Endodermal cell (in vitro differentiated cells): ENCODE measurements at regions not wholly inside any gene's neighbourhood (a gene's known extent, or its start where the extent isn't known, plus 50 kb on each side); places are given as distances from the start of the nearest gene placed in this dataset.

Experiments used
- DNase-seq: peaks from one replicate; pipeline ENCODE4 v3.0.0-alpha.2; 2017
- H3K27ac ChIP-seq: 2 replicates; pipeline ENCODE4 v1.5.1; 2013; ENCODE audit warnings: mild to moderate bottlenecking, low read depth, low read length, moderate library complexity
- H3K27me3 ChIP-seq: 2 replicates; pipeline ENCODE4 v1.6.1; 2013; ENCODE audit warnings: mild to moderate bottlenecking, low read length, moderate library complexity; ENCODE audit not compliant: insufficient read depth, control insufficient read depth, poor library complexity, severe bottlenecking
- H3K36me3 ChIP-seq: 2 replicates; pipeline ENCODE4 v1.7.0; 2013; ENCODE audit warnings: mild to moderate bottlenecking, low read length, moderate library complexity; ENCODE audit not compliant: control insufficient read depth, insufficient read depth
- H3K4me1 ChIP-seq: one replicate; pipeline ENCODE4 v1.7.0; 2013; ENCODE audit warnings: low read length; ENCODE audit not compliant: control insufficient read depth, insufficient read depth
- H3K4me3 ChIP-seq: 2 replicates; pipeline ENCODE4 v1.5.1; 2013; ENCODE audit warnings: mild to moderate bottlenecking, low read length, moderate library complexity
- H3K9ac ChIP-seq: 2 replicates; pipeline ENCODE4 v1.6.1; 2013; ENCODE audit warnings: mild to moderate bottlenecking, low read length, moderate library complexity; ENCODE audit not compliant: poor library complexity, severe bottlenecking; ENCODE audit errors: extremely low read depth
- H3K9me3 ChIP-seq: 2 replicates; pipeline ENCODE4 v1.6.1; 2013; ENCODE audit warnings: mild to moderate bottlenecking, low read length, moderate library complexity; ENCODE audit not compliant: control insufficient read depth
- H3K27ac Mint-ChIP-seq: 2 replicates; pipeline ENCODE4 v1.8.0; 2020; ENCODE audit warnings: mixed read lengths
- H3K27me3 Mint-ChIP-seq: 2 replicates; pipeline ENCODE4 v1.8.0; 2021; ENCODE audit warnings: mild to moderate bottlenecking, mixed read lengths; ENCODE audit not compliant: insufficient read depth
- H3K36me3 Mint-ChIP-seq: 2 replicates; pipeline ENCODE4 v1.8.0; 2020; ENCODE audit warnings: low read depth, mixed read lengths
- H3K4me1 Mint-ChIP-seq: 2 replicates; pipeline ENCODE4 v1.8.0; 2020; ENCODE audit warnings: mixed read lengths
- H3K4me3 Mint-ChIP-seq: 2 replicates; pipeline ENCODE4 v1.8.0; 2020; ENCODE audit warnings: mild to moderate bottlenecking, moderate library complexity, mixed read lengths
- H3K9me3 Mint-ChIP-seq: 2 replicates; pipeline ENCODE4 v1.8.0; 2020; ENCODE audit warnings: mild to moderate bottlenecking, mixed read lengths
- CTCF ChIP-seq: fragments of 200-600 bp; sonication (generic); conservative IDR thresholded peaks from 2 replicates; pipeline ENCODE4 v1.5.0; 2021; ENCODE audit warnings: antibody characterized with exemption, mild to moderate bottlenecking
- WGBS, 2 experiments: methylation state at CpG; one replicate each; pipeline versions ENCODE4 v1.1.5 to v1.1.7; 2013; ENCODE audit warnings: missing lambda C conversion rate in 2 of 2, mixed read lengths in 1 of 2; ENCODE audit not compliant: insufficient coverage in 1 of 2, insufficient read length in 1 of 2; 5-methylcytosine and 5-hydroxymethylcytosine counted together

- 86 to 91% methylated on average over 4 to 9 of the region's 9 CpGs for WGBS, 2 experiments
- DNase-seq: no peak
These were observed 515.8 kb downstream of the KLF12 start for GRCh38 chr13:73618275-73618865.

GRCh38 chr13:73616861-73617260, 517.3 kb downstream of the KLF12 start:
- no peaks in the 10 kb centered on the region for H3K4me1 ChIP-seq
- no peak overlapping the region for H3K9ac ChIP-seq
- no peak overlapping the region for H3K4me3 ChIP-seq
- Mint-ChIP-seq H3K36me3 (no peaks in the 10 kb centered on the region), H3K4me1 (peaks cover 9% of the 10 kb centered on the region), H3K4me3 (no peak overlapping the region), H3K27ac (no peak overlapping the region), H3K9me3 (no peaks in the 10 kb centered on the region), H3K27me3 (peaks cover 2% of the 10 kb centered on the region)
- no peaks in the 10 kb centered on the region for H3K27me3 ChIP-seq
- 97 to 100% methylated on average over 3 of the region's 3 CpGs for WGBS, 2 experiments
- H3K9me3 ChIP-seq: no peaks in the 10 kb centered on the region
- no peak overlapping the region for H3K27ac ChIP-seq
- H3K36me3 ChIP-seq: no peaks in the 10 kb centered on the region
- no peak for TF ChIP-seq CTCF
- DNase-seq: no peak

More at GRCh38 chr13:73618275-73618865, 515.8 kb downstream of the KLF12 start:
- Histone ChIP-seq H3K27me3 (no peaks in the 10 kb centered on the region), H3K9ac (no peak overlapping the region), H3K9me3 (no peaks in the 10 kb centered on the region), H3K36me3 (no peaks in the 10 kb centered on the region), H3K27ac (no peak overlapping the region), H3K4me1 (no peaks in the 10 kb centered on the region), H3K4me3 (no peak overlapping the region)
- Mint-ChIP-seq H3K27me3 (peaks cover 2% of the 10 kb centered on the region), H3K9me3 (no peaks in the 10 kb centered on the region), H3K4me1 (peaks cover 12% of the 10 kb centered on the region), H3K4me3 (no peak overlapping the region), H3K36me3 (no peaks in the 10 kb centered on the region), H3K27ac (no peak overlapping the region)
- TF ChIP-seq CTCF: no peak

GRCh38 chr13:73610799-73611592, 523.2 kb downstream of the KLF12 start:
- Histone ChIP-seq H3K27ac (no peak overlapping the region), H3K9ac (no peak overlapping the region), H3K27me3 (no peaks in the 10 kb centered on the region), H3K9me3 (no peaks in the 10 kb centered on the region), H3K4me3 (no peak overlapping the region), H3K36me3 (no peaks in the 10 kb centered on the region), H3K4me1 (no peaks in the 10 kb centered on the region)
- Mint-ChIP-seq H3K36me3 (no peaks in the 10 kb centered on the region), H3K9me3 (no peaks in the 10 kb centered on the region), H3K27me3 (no peaks in the 10 kb centered on the region), H3K4me3 (no peak overlapping the region), H3K27ac (no peak overlapping the region), H3K4me1 (peaks cover 2% of the 10 kb centered on the region)
- no peak for DNase-seq
- no peak for TF ChIP-seq CTCF
- WGBS, 2 experiments: 91 to 100% methylated on average over 2 to 5 of the region's 6 CpGs
